ENCODE measurements at regions not wholly inside any gene's neighbourhood (a gene's known extent, or its start where the extent isn't known, plus 50 kb on each side); places are given as distances from the start of the nearest gene placed in this dataset.

GRCh38 chr10:36087006-36088005 is 445.2 kb upstream of the FZD8 start:
- no peak for DNase-seq

- DNase-seq: no peak
Observed at GRCh38 chr10:36075196-36075595, 433.1 kb upstream of the FZD8 start.

GRCh38 chr10:36073796-36074345 is 431.8 kb upstream of the FZD8 start:
- DNase-seq: no peak

DNA sequence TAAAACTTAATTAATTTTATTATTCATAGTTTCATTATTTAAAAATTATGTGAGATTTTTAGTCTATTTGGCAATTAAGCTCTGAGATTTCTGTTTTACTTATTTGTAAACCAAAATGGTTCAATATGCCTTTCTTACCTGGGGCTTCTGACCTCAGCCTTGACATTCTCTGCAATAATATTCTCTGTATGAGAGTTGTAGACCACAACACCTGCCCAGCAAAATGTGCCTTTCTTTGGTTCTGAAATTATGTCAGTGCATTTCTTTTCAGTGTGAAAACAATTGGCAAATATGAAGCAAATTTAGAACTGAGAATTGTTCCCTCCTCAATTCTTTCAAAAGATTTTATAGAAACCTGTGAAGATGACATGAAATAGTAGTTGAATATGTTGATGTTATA is 426.4 kb upstream of the FZD8 start:
- DNase-seq: no peak

DNA sequence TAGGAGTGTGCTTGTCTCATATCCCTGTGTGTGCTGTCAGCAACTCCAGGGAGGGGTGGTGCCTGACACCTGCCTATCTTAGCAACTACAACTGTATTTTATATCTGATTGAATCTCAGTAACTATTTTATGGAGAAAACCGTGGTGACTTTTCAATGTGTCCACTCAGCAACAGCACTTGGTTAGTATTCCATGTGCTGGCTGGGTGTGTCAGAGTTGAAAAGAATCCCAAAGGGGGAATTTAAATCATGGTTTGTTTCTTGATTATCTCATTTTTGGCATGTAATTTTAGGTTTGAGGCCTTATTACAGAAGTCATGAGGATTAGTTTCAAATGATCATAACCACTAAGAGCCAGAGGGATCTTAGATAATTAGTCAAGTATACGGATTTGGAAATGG is 425.7 kb upstream of the FZD8 start:
- no peak for DNase-seq

GRCh38 chr10:36066850-36067249 is 424.8 kb upstream of the FZD8 start:
- DNase-seq: no peak

DNA sequence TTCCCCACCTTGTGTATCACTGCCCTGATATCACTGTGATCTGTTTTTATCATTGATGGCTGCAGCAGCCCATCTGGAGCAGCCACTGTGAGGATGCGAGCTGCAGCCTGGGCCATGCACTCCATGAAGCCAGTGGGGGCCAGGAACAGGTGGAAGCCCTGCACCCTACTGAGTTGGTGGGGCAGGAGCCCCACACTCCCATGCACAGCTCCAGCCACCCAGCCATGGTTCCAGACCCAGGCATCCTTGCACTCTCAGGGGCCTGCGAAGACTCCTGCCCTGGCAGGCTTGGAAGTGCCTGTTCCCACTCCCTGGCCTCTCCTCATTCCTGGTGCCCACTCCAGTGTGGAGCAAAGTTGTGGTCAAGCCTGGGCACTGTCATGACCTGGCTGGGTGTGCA is 424.0 kb upstream of the FZD8 start:
- no peak for DNase-seq

DNA sequence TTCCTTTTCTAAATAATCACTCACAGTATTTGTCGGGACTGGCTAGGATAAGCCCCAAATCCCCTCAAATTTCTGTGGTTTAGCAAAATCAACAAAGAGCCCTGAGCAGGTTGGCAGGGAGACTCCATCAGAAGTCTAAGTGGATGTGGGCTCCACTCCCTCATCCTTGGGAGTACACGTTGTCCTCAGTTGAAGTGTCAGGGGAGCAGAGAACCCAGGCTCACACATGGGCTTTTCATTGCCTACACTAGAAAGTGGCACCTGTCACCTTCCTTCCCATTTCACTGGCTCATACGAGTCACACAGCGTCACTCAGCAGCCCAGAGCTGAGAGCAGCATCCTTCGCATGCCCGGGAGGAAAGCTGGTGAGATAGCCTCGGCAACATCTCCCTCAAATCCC is 421.3 kb upstream of the FZD8 start:
- no peak for DNase-seq

DNA sequence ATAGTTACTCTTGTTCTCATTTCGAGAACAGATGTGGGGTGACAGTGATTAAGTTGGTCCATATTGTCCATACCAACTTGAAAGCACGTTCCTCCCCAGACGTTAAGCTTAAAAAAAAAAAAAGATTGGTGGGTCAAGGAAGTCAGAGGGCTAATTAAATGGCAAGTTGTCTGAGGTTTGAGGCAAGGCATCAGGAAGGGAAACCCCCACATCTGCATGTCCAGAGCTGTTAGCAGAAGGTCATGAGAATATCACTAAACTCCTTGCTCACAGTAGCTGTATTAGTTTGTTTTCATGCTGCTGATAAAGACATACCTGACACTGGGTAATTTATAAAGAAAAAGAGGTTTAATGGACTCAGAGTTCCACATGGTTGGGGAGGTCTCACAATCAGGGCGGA is 415.6 kb upstream of the FZD8 start:
- no peak for DNase-seq

DNA sequence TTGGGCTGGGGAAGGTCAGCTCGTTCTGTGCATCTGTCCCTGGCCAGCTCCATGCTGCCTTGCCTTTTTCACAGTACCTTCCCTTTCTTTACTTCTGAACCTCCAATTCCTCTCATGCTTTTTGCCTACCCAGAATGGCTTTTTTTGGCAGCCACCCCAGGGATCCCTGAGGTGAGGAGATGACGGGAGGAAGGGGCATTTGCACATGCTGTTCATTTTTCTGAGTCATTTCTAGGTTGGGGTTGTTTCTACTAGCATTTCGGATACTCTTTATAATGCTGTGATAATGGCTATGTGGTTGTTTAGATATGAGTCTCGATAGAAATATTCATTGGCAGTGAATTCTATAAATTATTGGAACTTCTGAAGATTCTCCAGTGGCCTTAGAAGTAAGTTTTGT is 415.1 kb upstream of the FZD8 start:
- no peak for DNase-seq

GRCh38 chr10:36053775-36054174 is 411.7 kb upstream of the FZD8 start:
- DNase-seq: no peak

- DNase-seq: no peak
Observed at GRCh38 chr10:36053271-36053670, 411.2 kb upstream of the FZD8 start.

DNA sequence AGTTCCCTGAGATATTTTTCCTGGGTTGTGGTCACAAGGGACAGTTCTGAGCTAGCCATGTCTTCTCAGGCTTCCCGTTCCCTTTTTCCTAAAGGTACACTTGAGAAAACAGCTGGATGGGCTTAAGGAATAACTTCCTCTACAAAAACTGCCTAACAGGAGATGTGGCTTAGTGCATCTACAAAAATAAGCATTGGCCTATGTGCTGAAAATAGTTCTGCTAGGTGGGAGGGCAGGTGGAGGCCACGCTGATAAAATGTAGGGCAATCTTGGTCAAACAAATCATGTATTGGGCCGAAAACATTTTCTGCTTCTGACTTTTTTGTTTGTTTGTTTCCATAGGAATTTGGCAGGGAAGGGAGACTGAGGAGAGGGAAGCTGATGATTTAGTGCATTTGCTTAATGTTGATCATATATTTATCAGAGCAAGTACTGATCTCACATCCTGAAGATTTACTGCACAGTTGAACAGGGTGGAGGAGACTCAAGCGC is 409.4 kb upstream of the FZD8 start:
- DNase-seq: no peak

- no peak for DNase-seq
Observed at GRCh38 chr10:36050763-36051499, 408.8 kb upstream of the FZD8 start.

DNA sequence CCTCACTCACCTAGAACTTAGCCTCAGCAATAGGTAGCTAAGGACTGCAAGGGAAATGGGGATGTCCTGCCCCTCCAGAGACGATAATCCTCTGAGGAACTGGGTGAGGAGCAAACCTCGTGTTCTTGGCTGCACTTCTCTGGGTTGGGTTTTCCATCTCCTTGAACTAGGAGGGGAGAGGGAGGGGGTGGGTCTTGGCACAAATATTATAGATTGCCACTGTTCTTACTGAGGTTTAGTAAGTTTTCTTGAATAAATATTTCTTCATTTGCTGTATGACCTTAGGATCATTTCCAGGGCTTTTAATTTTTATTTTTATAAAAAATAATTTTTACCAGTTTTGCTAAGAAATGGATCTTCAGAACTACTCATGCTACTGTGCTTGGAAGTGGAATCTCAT is 406.7 kb upstream of the FZD8 start:
- no peak for DNase-seq

DNA sequence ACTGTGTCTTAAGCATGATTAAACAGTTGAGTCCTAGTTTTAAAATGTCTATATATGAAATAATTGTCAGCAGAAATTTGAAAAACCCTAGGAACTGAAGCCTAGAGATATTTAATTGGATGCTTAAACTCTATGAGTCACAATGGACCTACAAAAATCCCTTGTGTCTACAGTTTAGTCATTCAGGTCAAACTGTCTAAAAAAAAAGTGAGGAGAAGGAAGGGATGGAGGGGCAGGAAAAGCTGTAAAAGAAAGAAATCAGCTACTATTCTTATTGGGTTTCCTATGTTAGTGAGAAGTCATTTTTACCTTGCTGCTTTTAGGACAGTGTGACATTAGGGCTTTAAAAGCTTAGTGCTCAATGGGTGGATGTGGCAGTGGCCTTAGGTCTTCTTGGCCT is 406.1 kb upstream of the FZD8 start:
- no peak for DNase-seq

- DNase-seq: no peak
Observed at GRCh38 chr10:36042135-36042534, 400.0 kb upstream of the FZD8 start.

DNA sequence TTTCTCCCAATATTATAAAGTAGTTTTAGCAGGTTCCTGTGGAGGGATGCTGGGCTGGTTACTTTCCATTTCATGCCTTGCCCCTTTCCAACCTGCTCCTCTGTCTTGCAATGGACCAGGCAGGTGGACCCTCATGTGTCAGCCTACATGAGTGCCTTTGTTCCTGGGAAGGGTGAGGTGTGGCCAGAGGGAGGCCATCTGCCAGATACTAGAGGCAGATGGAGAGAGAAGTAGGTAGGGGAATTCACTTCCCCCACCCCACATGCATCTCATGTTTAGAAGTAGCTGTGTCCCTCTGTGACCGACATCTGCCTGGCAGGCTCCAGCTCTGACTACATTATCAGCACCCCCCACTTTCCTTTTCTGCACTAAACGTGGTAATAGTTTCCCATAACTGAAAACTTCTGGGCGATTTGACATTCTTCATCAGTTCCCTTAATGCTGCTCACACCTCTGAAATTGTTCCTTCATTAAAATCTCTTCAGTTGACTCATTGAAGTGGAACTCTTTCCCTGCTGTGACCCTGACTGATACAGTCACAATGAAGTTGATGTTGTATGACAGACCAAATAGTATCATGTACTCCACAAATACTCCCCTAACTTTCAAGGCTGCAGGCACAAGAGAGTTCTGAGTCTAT is 396.3 kb upstream of the FZD8 start:
- DNase-seq: no peak

GRCh38 chr10:36036137-36036536 is 394.0 kb upstream of the FZD8 start:
- no peak for DNase-seq

DNA sequence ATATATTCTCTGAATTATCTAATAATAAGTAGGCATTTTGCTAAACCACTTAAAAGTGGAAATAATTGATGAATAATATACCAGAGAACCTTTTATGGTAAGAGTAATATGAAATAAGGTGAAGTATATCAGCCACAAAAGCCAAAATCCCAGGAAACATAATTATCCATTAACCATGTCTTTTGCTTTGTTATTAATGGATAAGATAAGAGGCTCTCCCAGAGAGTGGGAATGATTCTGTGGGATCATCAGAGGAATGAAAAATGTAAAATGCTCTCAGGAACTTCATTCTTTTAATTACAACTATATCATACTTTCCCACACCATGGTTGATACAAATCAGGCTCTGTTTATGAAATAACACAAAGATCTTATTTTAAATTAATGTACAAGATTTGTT is 391.7 kb upstream of the FZD8 start:
- DNase-seq: no peak

- DNase-seq: no peak
Observed at GRCh38 chr10:36030516-36030915, 388.4 kb upstream of the FZD8 start.

DNA sequence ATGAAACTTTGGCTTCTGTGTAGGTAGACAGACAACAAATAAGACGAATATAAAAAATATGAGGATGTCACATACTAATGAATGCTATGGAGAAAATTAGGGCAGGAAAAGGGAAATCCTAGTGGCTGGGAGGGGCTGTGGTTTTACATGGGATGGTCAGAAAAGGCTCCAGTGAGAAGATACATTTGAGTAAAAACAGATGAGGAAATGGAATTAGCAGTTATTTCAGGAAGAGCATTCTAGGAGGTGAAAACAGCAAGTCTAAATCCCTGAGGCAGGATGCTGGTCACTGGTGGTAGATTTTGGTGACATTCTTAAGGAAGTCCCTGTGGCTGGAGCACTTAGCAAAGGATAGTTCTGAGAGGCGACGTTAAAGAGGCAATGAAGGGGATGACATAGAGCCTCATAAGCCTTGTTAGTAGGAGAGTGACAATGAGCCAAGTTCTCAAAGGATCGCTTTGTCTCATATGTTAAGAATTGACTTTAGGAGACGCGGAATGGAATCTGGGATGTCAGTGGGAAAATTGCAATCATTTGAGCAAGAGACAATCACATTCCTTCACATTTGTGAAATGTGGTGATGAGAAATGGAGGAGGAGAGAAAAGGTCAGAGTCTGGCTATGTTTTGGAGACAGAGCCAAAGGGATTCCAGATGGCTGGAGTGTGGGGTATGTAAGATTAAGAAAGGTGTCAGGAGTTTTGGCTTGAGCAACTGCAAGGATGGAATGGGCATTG is 384.7 kb upstream of the FZD8 start:
- no peak for DNase-seq

Measured in activated CD4-positive, alpha-beta T cell treated with anti-CD3 and anti-CD28 coated beads, Interleukin-2, amount 50 U/mL, for 1 hour (primary cell).